Effector memory CD8-positive, alpha-beta T cell (primary cell): ENCODE measurements at regions not wholly inside any gene's neighbourhood (a gene's known extent, or its start where the extent isn't known, plus 50 kb on each side); places are given as distances from the start of the nearest gene placed in this dataset.
"Not testable (repeated sequence)": the region's sequence is repeated elsewhere in the genome, so short reads cannot be mapped to it uniquely, and the experiment has no call there.

Experiments used
- ATAC-seq: fragments of 150-1000 bp; cut with Tn5 transposase; replicated peaks from 2 replicates; pipeline ENCODE4 v1.10.0; 2021; ENCODE audit warnings: mild to moderate bottlenecking, moderate library complexity
- DNase-seq, 3 experiments: peaks; one replicate each; pipeline ENCODE4 v3.0.0; 2021
- H3K27ac Mint-ChIP-seq, 2 donors: one replicate each; pipeline ENCODE4 v1.8.0; 2022; ENCODE audit warnings: mild to moderate bottlenecking in 2 of 2, mixed read lengths in 2 of 2, moderate library complexity in 2 of 2
- H3K27me3 Mint-ChIP-seq, 2 donors: one replicate each; pipeline ENCODE4 v1.8.0; 2022; ENCODE audit warnings: mixed read lengths in 2 of 2
- H3K36me3 Mint-ChIP-seq: one replicate; pipeline ENCODE4 v1.8.0; 2022; ENCODE audit warnings: mild to moderate bottlenecking, moderate library complexity, mixed read lengths; ENCODE audit not compliant: insufficient read depth
- H3K4me1 Mint-ChIP-seq, 2 donors: one replicate each; pipeline ENCODE4 v1.8.0; 2022; ENCODE audit warnings: low read depth in 2 of 2, mixed read lengths in 2 of 2
- H3K4me3 Mint-ChIP-seq, 2 donors: one replicate each; pipeline ENCODE4 v1.8.0; 2022; ENCODE audit warnings: mild to moderate bottlenecking in 2 of 2, mixed read lengths in 2 of 2, moderate library complexity in 2 of 2
- H3K9me3 Mint-ChIP-seq, 2 donors: one replicate each; pipeline ENCODE4 v1.8.0; 2022; ENCODE audit warnings: mixed read lengths in 2 of 2

- no peaks in the 10 kb centered on the region for H3K9me3 Mint-ChIP-seq
- H3K27ac Mint-ChIP-seq = no peak overlapping the region
- H3K4me1 Mint-ChIP-seq = no peaks in the 10 kb centered on the region
- no peaks in the 10 kb centered on the region for H3K36me3 Mint-ChIP-seq
- no peak overlapping the region for H3K4me3 Mint-ChIP-seq
- DNase-seq = no peak
- no peaks in the 10 kb centered on the region for H3K27me3 Mint-ChIP-seq
- ATAC-seq = no peak
These were observed 799.3 kb upstream of the ACO1 start for GRCh38 chr9:31585158-31585557.

GRCh38 chr9:31587146-31587545, 797.3 kb upstream of the ACO1 start:
- Mint-ChIP-seq H3K36me3 (no peaks in the 10 kb centered on the region), H3K4me1 (no peaks in the 10 kb centered on the region), H3K4me3 (no peak overlapping the region), H3K27ac (no peak overlapping the region), H3K27me3 (no peaks in the 10 kb centered on the region), H3K9me3 (no peaks in the 10 kb centered on the region)
- ATAC-seq = no peak
- no peak for DNase-seq

GRCh38 chr9:31588006-31588405, 796.4 kb upstream of the ACO1 start:
- Mint-ChIP-seq H3K27me3 (no peaks in the 10 kb centered on the region), H3K4me1 (no peaks in the 10 kb centered on the region), H3K36me3 (no peaks in the 10 kb centered on the region), H3K4me3 (no peak overlapping the region), H3K27ac (no peak overlapping the region), H3K9me3 (no peaks in the 10 kb centered on the region)
- ATAC-seq (no peak), DNase-seq (no peak)

- DNase-seq (no peak), ATAC-seq (no peak)
- no peaks in the 10 kb centered on the region for H3K27me3 Mint-ChIP-seq
- H3K4me3 Mint-ChIP-seq = no peak overlapping the region
- H3K4me1 Mint-ChIP-seq = no peaks in the 10 kb centered on the region
- no peaks in the 10 kb centered on the region for H3K36me3 Mint-ChIP-seq
- H3K9me3 Mint-ChIP-seq = no peaks in the 10 kb centered on the region
- no peak overlapping the region for H3K27ac Mint-ChIP-seq
These were observed 795.7 kb upstream of the ACO1 start for GRCh38 chr9:31588756-31589155.

DNA sequence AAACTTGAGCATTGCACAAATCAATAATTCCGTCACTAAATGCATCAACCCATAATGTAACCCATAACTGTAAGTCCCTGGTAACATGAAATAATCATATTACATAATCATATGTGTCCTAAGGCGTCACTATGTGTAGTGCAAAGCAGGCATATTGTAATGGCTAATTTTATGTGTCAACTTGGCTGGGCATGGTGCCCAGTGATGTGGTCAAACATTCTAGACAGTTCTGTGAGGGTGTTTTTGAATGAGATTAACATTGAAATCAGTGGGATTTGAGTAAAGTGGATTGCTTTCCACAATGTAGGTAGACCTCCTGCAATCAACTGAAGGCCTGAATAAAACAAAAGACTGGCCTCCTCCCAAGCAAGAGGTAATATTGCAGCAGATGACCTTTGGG, 794.4 kb upstream of the ACO1 start:
- Mint-ChIP-seq H3K27me3 (no peaks in the 10 kb centered on the region), H3K4me3 (no peak overlapping the region), H3K27ac (no peak overlapping the region), H3K36me3 (no peaks in the 10 kb centered on the region), H3K9me3 (no peaks in the 10 kb centered on the region), H3K4me1 (no peaks in the 10 kb centered on the region)
- ATAC-seq = no peak
- no peak for DNase-seq

GRCh38 chr9:31597086-31597485, 787.4 kb upstream of the ACO1 start:
- not testable (repeated sequence) for H3K4me1 Mint-ChIP-seq, H3K9me3 Mint-ChIP-seq, H3K27ac Mint-ChIP-seq, H3K4me3 Mint-ChIP-seq, ATAC-seq, H3K27me3 Mint-ChIP-seq, DNase-seq, H3K36me3 Mint-ChIP-seq

DNA sequence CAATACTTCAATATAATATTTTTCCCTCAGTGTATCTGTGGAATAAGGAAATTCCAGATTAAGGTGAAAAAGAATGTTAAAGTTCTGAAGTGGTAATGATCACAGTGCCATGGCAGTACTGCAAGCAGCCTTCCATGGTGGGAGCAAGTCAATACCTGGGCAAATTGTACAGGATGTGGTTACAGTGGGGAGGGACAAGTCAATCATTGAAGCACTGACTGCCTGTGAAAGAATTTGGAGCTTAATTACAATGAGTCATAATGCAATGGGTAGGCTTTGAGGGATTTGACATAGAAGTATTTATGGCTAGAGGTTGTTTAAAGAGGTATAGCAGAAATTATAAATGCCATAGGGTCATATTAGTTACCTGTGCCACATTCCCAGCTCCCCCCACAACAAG, 786.5 kb upstream of the ACO1 start:
- H3K27me3 Mint-ChIP-seq = no peaks in the 10 kb centered on the region
- H3K4me3 Mint-ChIP-seq = no peak overlapping the region
- DNase-seq (no peak), ATAC-seq (peak; percentile 69)
- no peaks in the 10 kb centered on the region for H3K36me3 Mint-ChIP-seq
- H3K4me1 Mint-ChIP-seq = peaks cover 3% of the 10 kb centered on the region in 2 donors
- no peaks in the 10 kb centered on the region for H3K9me3 Mint-ChIP-seq
- H3K27ac Mint-ChIP-seq = no peak overlapping the region

GRCh38 chr9:31601666-31602065, 782.8 kb upstream of the ACO1 start:
- no peaks in the 10 kb centered on the region for H3K36me3 Mint-ChIP-seq
- no peak for DNase-seq

DNA sequence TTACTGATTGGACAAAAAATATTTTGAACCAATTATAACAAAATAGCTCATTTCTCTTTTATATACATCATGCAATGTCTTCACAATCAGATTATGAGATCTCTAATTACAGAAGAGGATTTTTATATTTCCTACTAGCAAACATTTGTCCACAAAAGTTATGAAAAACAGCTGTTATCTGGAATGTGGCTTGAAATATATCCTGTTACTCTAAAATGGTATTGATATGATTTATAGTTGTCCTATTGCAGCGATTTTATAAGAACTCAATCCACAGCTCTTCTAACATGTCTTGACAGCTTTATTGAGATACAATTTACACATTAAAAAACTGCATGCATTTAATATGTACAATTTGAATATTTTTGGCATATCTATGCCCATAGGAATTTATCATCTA, 779.9 kb upstream of the ACO1 start:
- no peaks in the 10 kb centered on the region for H3K36me3 Mint-ChIP-seq
- no peaks in the 10 kb centered on the region for H3K27me3 Mint-ChIP-seq
- H3K27ac Mint-ChIP-seq = no peak overlapping the region
- no peaks in the 10 kb centered on the region for H3K9me3 Mint-ChIP-seq
- ATAC-seq (no peak), DNase-seq (no peak)
- no peak overlapping the region for H3K4me3 Mint-ChIP-seq
- no peaks in the 10 kb centered on the region for H3K4me1 Mint-ChIP-seq

More at GRCh38 chr9:31601666-31602065, 782.8 kb upstream of the ACO1 start:
- Mint-ChIP-seq H3K9me3 (no peaks in the 10 kb centered on the region), H3K4me1 (peaks cover 3% of the 10 kb centered on the region in 2 donors), H3K27me3 (no peaks in the 10 kb centered on the region), H3K4me3 (no peak overlapping the region), H3K27ac (no peak overlapping the region)
- no peak for ATAC-seq

DNA sequence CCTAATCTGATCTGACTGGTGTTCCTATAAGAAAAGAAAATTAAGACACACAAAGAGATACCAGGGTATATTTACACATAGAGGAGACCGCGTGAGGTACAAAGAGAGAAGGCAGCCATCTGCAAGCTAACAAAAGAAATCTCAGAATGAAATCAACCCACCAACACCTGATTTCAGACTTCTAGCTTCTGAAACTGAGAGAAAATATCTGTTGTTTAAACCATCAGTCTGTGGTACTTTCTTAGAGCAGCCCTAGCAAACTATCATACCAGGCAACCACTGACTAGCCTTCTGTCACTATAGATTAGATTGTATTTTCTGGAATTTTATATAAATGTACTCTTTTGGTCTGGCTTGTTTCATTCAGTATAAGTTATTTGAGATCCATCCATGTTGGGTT, 779.3 kb upstream of the ACO1 start:
- H3K4me1 Mint-ChIP-seq = no peaks in the 10 kb centered on the region
- no peak overlapping the region for H3K4me3 Mint-ChIP-seq
- ATAC-seq (no peak), DNase-seq (no peak)
- H3K36me3 Mint-ChIP-seq = no peaks in the 10 kb centered on the region
- no peaks in the 10 kb centered on the region for H3K9me3 Mint-ChIP-seq
- H3K27ac Mint-ChIP-seq = no peak overlapping the region
- H3K27me3 Mint-ChIP-seq = no peaks in the 10 kb centered on the region

- Mint-ChIP-seq H3K27me3 (no peaks in the 10 kb centered on the region), H3K4me3 (no peak overlapping the region), H3K9me3 (no peaks in the 10 kb centered on the region), H3K27ac (no peak overlapping the region), H3K4me1 (no peaks in the 10 kb centered on the region), H3K36me3 (no peaks in the 10 kb centered on the region)
- no peak for DNase-seq
- no peak for ATAC-seq
These were observed 777.8 kb upstream of the ACO1 start for GRCh38 chr9:31606678-31607077.

DNA sequence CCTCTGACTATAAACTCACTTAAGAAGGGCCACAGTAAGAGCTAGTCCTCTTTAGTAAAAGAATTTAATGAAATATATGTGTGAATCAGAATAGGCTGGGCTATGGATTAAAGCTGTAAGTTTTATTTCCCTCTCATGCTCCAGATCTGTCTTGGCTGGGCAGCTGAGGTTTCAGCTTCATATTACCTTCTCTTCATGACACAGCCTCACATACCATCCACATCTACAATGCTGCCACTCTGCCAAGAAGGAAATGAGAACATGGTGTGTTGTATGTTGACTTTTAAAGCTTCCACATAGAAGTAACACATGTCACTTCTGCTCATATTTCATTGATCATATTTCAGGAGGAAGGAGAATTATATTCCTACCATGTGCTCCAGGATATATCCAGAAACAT, 776.0 kb upstream of the ACO1 start:
- Mint-ChIP-seq H3K4me3 (no peak overlapping the region), H3K27me3 (no peaks in the 10 kb centered on the region), H3K36me3 (no peaks in the 10 kb centered on the region), H3K9me3 (no peaks in the 10 kb centered on the region), H3K4me1 (no peaks in the 10 kb centered on the region), H3K27ac (no peak overlapping the region)
- no peak for DNase-seq
- ATAC-seq = no peak

GRCh38 chr9:31608881-31609280, 775.6 kb upstream of the ACO1 start:
- ATAC-seq (no peak), DNase-seq (no peak)
- no peaks in the 10 kb centered on the region for H3K4me1 Mint-ChIP-seq
- no peak overlapping the region for H3K27ac Mint-ChIP-seq
- H3K4me3 Mint-ChIP-seq = no peak overlapping the region
- H3K36me3 Mint-ChIP-seq = no peaks in the 10 kb centered on the region
- H3K27me3 Mint-ChIP-seq = no peaks in the 10 kb centered on the region
- H3K9me3 Mint-ChIP-seq = no peaks in the 10 kb centered on the region

DNA sequence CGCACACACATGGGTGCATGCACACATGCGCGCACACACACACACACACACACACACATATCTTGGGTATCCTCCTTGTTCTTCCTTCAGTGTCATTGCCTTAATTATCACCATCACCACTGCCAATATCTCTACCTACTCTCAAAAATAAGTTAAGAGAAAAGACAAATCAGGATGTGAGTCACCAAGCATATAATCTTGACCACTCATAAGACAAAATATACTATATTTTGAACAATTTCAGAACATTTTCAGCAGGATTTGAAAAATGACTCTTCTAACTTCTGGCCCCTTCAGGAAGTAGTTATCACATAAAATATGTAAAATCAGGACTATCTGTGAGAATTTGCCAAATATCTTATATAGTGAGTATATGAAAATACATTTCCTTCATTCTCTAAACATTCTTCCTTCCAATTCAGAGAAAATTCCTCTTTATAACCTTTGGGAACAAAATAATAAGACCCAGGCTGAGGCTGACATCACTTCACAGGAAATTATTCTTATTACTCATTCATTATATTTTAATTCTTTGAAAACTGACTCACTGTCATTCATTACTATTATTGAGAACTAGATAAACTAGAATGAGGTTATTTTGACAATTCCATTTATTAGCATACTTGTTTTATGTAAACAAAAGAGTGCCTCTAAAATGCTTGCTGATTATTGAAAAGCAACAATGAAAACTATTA, 772.0 kb upstream of the ACO1 start:
- Mint-ChIP-seq H3K9me3 (no peaks in the 10 kb centered on the region), H3K4me1 (no peaks in the 10 kb centered on the region), H3K4me3 (no peak overlapping the region), H3K27me3 (no peaks in the 10 kb centered on the region), H3K27ac (no peak overlapping the region), H3K36me3 (no peaks in the 10 kb centered on the region)
- ATAC-seq = no peak
- no peak for DNase-seq

GRCh38 chr9:31615966-31616365, 768.5 kb upstream of the ACO1 start:
- ATAC-seq = no peak
- no peaks in the 10 kb centered on the region for H3K9me3 Mint-ChIP-seq
- DNase-seq = no peak
- no peaks in the 10 kb centered on the region for H3K27me3 Mint-ChIP-seq
- H3K4me3 Mint-ChIP-seq = no peak overlapping the region
- H3K4me1 Mint-ChIP-seq = no peaks in the 10 kb centered on the region
- no peak overlapping the region for H3K27ac Mint-ChIP-seq
- H3K36me3 Mint-ChIP-seq = no peaks in the 10 kb centered on the region
